ENCODE measurements at regions not wholly inside any gene's neighbourhood (a gene's known extent, or its start where the extent isn't known, plus 50 kb on each side); places are given as distances from the start of the nearest gene placed in this dataset.

DNA sequence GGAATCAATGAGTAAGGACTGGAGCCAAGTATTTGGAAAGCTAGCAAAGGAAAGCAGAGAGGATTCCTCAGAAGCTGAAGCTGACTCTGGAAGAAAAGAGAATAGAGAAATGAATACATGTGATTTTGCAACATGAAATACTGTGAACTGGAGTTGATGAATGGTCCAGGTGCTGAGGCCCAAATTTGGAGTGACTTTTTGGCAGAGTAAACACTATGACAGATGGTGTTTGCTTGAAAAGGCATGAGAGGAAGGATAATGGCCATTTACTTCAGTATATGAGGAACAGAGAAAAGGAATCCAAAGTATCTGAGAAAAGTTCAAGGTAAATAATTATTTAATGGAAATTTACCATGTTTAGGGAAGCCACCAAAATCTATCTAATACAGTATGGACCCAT lies 236.7 kb downstream of the SLITRK2 start:
- TF ChIP-seq POLR2A (IDR thresholded peaks at IDR 0.05; ENCODE audit: low read depth, low read length) (no peak), FOS (IDR thresholded peaks at IDR 0.05; ENCODE audit: low read depth, low read length) (no peak)
- TF ChIP-seq, protein P1, sequence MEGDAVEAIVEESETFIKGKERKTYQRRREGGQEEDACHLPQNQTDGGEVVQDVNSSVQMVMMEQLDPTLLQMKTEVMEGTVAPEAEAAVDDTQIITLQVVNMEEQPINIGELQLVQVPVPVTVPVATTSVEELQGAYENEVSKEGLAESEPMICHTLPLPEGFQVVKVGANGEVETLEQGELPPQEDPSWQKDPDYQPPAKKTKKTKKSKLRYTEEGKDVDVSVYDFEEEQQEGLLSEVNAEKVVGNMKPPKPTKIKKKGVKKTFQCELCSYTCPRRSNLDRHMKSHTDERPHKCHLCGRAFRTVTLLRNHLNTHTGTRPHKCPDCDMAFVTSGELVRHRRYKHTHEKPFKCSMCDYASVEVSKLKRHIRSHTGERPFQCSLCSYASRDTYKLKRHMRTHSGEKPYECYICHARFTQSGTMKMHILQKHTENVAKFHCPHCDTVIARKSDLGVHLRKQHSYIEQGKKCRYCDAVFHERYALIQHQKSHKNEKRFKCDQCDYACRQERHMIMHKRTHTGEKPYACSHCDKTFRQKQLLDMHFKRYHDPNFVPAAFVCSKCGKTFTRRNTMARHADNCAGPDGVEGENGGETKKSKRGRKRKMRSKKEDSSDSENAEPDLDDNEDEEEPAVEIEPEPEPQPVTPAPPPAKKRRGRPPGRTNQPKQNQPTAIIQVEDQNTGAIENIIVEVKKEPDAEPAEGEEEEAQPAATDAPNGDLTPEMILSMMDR (conservative IDR thresholded peaks at IDR 0.05; ENCODE audit: low read depth, low read length), result no peak
